ENCODE measurements at regions not wholly inside any gene's neighbourhood (a gene's known extent, or its start where the extent isn't known, plus 50 kb on each side); places are given as distances from the start of the nearest gene placed in this dataset.

DNA sequence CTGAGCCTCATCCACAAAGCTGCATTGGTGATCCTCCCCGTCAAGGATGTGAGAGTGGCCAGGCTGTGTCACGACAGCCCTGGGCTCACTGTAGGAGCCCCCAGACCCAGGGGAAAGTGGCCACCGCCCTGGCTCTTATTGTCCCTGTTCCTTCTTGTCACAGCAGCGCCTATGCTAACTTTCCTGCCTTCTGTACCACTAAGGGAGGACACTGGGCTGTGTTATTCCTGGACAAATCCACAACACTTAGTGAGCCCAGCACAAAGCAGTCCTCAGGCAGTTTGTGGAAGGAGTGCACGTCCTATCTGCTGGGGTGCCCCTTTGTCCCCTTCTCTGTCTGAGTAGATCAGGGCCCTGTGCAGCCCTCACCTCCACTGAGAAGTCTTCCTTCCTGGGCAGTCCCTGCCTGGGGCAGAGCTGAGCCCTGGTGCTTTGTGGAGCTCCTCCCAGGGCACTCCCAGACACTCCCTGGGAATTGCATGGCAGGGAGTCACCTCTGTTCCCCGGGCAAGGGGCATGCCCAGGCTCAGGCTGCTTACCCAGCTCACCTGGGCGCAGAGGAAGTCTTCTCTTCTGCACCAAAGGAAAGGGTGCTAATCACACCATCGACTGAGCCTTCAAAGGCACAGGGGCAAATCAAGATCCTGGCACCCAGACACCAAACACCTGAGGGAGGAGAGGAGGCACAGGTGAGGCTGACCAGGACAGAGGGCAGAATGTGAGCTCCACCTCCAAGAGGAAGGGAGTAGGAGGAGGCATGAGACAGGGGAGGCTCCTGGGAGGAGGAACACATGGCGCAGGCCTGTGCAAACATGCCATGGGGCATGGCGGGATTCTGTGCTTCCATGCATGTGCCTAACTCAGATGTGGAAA is 138.7 kb downstream of the KLF13 start:
- TF ChIP-seq, protein P1, sequence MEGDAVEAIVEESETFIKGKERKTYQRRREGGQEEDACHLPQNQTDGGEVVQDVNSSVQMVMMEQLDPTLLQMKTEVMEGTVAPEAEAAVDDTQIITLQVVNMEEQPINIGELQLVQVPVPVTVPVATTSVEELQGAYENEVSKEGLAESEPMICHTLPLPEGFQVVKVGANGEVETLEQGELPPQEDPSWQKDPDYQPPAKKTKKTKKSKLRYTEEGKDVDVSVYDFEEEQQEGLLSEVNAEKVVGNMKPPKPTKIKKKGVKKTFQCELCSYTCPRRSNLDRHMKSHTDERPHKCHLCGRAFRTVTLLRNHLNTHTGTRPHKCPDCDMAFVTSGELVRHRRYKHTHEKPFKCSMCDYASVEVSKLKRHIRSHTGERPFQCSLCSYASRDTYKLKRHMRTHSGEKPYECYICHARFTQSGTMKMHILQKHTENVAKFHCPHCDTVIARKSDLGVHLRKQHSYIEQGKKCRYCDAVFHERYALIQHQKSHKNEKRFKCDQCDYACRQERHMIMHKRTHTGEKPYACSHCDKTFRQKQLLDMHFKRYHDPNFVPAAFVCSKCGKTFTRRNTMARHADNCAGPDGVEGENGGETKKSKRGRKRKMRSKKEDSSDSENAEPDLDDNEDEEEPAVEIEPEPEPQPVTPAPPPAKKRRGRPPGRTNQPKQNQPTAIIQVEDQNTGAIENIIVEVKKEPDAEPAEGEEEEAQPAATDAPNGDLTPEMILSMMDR (IDR thresholded peaks at IDR 0.05), result no peak
- peak; percentile 68 to 90 (median 87) for TF ChIP-seq POLR2AphosphoS5 (IDR thresholded peaks at IDR 0.05)
- peak; percentile 93 for TF ChIP-seq POLR2A (IDR thresholded peaks at IDR 0.05)
- peak; percentile 13 for TF ChIP-seq EP300 (IDR thresholded peaks at IDR 0.05; ENCODE audit: low read depth)

All from transverse colon (tissue), 4 donors.